HEK293T (cell line): ENCODE measurements at regions not wholly inside any gene's neighbourhood (a gene's known extent, or its start where the extent isn't known, plus 50 kb on each side); places are given as distances from the start of the nearest gene placed in this dataset.

Experiments
- NFRKB ChIP-seq: fragments of 450-650 bp; IDR thresholded peaks from 2 replicates; pipeline ENCODE4 v1.6.1; 2016; ENCODE audit warnings: mild to moderate bottlenecking, moderate library complexity
- TARDBP ChIP-seq: fragments of 450-650 bp; IDR thresholded peaks from 2 replicates; pipeline ENCODE4 v1.6.1; 2016

DNA sequence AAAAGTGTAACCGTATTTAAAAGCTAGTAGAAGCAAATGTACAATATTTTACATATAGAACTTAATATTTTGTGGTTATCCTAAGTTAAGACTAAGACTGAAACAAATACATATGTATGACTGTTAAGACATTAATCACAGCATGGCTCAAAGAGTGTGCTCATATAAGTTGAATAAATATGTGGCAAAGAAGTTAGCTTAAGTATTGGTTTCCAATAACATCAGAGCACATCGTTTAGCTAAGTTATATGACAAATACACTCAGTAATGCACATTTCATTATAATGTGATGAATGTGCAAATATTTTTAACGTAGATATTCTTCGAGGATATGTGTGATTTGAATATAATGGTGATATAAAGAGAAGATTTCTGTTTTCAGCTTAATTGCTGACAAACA lies 253.8 kb downstream of the SLITRK5 start:
- TF ChIP-seq TARDBP: no peak
- no peak for TF ChIP-seq NFRKB
